ENCODE measurements at regions not wholly inside any gene's neighbourhood (a gene's known extent, or its start where the extent isn't known, plus 50 kb on each side); places are given as distances from the start of the nearest gene placed in this dataset.
"Not testable (repeated sequence)": the region's sequence is repeated elsewhere in the genome, so short reads cannot be mapped to it uniquely, and the experiment has no call there.

DNA sequence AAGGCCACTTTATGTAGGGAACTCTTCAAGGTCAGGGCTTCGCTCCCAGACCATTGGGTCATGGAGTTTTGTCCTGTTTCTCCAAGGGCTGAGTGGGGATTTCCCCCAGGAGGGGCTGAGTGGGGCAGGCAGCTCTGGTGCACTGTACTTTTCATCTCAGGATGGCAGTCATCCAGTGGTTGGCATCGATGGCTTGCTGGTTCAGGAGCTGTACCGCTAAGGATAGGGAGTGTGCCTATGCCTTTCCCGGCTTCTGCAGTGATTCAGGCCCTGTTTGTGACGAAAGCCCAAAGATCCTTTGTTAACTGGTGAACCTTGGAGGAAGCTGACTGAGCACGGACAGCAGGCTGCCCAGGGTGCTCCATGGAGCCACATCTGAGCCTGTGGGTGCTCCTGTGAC is 100.1 kb upstream of the GADD45A start:
- DNase-seq: no peak

GRCh38 chr1:67586596-67586995 is 98.4 kb upstream of the GADD45A start:
- no peak for DNase-seq

DNA sequence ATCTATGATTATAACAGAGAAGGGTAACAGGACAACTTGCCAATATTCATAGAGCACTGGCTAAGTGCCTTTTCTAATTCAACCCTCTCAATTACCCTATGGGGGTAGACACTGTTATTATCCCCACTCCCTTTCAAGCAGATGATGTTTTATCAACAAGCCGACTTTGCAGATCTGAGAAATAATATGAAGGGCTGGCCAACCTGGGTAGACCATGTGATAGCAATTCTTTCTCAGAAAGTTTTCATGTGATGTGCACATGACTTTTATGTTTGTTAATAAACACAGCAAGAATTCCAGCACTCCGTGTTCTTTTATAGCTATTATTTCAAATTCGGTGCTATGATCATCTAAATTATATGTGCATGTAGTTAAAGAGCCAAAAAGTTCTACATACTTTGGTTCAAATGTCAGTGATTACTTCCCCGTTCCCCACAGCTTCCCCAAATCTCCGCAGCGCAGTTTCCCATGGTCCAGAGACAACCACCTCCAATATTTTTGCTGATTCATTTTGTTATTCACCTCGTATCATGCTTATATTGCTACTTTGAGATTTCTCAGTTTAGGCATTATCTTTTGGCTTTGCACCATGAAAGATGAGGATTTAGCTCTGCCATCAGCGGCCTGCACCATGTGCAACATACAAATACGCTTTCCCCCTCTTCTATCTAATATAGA is 96.7 kb upstream of the GADD45A start:
- DNase-seq: no peak

DNA sequence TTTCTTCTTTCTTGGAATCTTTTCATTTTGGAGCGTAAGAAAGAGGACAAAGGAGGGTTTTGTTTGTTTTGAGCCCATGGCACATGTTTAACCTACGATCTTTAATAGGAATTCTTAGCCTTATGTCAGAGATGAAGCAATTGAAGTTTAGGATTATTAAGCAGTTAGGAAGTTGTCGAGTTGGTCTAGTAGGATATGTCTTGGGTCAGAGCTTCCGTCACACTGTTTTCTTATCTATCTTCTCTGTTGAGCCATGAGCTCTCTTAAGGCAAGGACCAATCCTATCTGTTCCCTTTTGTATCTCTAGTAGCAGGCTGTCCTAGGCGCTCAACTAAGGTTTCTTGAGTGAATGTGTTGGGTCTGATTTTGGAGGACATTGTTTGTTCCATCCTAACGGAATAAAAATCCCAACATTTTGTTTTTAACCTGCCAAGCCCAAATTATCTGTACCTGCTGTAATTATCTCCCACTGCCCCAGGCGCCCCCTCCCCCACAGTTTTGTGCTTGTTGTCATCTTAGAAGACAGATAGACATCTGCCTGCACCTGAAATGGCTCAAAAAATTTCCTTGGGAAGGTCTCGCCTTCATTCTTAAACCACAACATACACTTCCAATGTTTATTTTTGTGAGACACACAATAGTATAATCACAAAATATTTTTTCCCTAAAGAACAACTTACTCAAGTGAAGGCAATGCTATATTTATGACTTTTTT is 95.3 kb upstream of the GADD45A start:
- DNase-seq: no peak

GRCh38 chr1:67590329-67590728 is 94.7 kb upstream of the GADD45A start:
- peak; percentile 41 for DNase-seq

DNA sequence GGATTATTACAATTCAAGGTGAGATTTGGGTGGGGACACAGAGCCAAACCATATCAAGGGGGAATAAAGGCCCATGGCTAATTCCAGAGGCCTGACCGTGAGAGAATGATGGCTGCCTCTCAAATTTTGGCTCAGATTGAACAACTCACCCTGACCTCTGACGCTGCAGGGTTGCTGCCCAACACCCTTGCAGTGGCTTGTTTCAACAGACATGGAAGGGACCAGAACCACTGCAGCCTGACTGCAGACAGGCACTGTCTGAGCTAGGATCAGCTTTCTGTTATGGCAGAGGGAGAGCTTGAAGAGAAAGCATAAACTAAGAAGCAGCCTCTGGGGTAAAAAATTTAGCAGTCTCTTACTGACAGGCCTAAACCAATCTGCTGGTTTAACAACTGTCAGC is 90.2 kb upstream of the GADD45A start:
- DNase-seq: no peak

- no peak for DNase-seq
Observed at GRCh38 chr1:67596674-67597073, 88.3 kb upstream of the GADD45A start.

DNA sequence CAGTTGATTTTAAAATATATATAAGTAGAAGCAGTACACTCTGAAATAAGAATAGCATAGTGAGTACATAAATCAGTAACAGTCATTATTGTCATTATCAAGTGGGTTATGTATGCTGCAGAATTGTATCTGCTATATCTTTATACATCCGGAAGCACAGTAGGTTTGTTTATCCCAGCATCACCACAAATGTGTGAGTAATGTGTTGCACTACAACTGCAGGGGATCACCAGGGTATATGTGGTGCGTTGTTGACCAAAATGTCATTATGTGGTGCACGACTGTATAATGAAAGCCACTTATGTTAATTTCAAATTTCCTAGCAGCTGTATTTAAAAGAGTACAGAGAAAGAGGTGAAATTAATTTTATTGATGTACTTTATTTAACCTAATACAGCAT is 87.7 kb upstream of the GADD45A start:
- DNase-seq: no peak

DNA sequence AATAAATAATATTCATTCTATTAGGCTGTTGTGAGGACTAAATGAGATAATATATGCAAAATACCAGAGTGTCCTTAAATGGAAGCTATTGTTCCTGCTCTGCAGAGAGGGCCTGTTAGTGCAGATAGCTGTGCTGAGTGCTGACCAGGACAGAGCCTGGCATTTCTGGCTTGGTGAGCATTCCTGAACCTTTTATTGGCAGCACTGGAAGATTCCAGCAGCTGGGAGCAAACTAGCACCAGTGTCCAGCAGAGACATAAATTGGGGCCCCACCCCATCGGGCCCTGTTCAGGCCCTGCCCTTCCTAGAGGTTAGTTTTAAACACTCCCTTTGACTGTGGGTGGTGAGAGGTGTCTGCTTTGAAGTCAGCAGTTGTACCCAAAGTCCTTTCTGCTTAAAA is 85.9 kb upstream of the GADD45A start:
- DNase-seq: no peak

GRCh38 chr1:67601539-67601938 is 83.5 kb upstream of the GADD45A start:
- DNase-seq: no peak

- no peak for DNase-seq
Observed at GRCh38 chr1:67601955-67602354, 83.0 kb upstream of the GADD45A start.

DNA sequence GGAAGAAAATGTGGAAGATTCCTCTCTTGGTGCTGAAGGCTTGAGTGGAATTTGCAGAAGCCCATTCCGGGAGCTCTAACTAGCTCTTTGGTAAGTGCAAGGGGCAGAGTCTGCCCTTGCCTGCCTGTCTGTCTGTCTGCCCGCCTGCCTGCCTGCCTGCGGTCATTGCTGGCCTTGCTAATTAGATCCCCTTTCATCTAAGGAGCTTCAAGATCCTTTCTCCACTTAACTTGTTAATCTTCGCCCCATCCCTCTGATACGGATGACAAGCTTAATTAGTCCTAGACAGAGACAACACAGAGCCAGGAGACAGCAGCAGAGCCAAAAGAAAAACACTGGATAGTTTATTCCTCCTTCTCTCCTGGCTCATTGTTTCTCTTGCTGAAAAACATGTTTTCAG is 80.2 kb upstream of the GADD45A start:
- DNase-seq: no peak

- no peak for DNase-seq
Observed at GRCh38 chr1:67605209-67605780, 79.7 kb upstream of the GADD45A start.

GRCh38 chr1:67607286-67607685 is 77.7 kb upstream of the GADD45A start:
- DNase-seq: no peak

GRCh38 chr1:67607699-67608098 is 77.3 kb upstream of the GADD45A start:
- DNase-seq: no peak

- DNase-seq: no peak
Observed at GRCh38 chr1:67608661-67609576, 76.1 kb upstream of the GADD45A start.

- DNase-seq: no peak
Observed at GRCh38 chr1:67609577-67610341, 75.2 kb upstream of the GADD45A start.

DNA sequence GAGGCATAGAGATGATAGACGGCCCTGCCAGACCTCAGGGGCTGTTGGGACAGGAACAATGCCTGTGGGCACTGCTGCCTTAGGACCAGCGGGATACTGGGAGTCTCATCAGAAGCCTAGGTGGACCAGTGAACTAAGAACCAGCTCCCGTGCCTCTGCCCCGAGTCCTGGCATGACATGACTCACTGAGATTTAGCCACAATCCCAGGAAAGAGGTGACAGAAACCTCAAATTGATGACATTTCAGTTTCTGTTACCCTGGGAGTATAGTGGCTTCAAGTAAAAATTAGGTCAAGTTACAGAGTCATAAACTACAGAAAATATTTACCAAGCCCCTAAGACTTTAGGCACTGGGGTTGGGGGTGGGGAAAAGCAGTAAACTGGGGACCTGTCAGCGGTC is 74.6 kb upstream of the GADD45A start:
- DNase-seq: no peak

DNA sequence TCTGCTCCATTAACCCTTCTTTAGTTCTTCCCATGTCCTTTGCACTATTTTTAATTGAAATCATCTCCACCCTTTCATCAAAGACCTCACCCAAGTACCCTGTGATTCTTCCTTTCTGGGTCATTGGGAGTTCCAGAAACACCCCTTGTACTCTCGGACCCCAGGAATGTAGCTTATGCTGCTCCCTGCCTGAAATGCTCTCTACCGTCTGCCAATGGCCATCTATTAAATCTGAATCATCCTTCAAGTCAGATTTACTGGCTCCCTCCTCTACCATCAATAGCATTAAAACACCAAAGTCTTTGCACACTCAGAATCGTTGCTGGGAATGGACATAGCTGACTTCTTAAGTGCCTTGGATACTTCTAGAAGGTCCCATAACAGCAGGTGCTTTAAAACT is 73.2 kb upstream of the GADD45A start:
- DNase-seq: no peak

- DNase-seq: peak; percentile 75
Observed at GRCh38 chr1:67612788-67613241, 72.2 kb upstream of the GADD45A start.

DNA sequence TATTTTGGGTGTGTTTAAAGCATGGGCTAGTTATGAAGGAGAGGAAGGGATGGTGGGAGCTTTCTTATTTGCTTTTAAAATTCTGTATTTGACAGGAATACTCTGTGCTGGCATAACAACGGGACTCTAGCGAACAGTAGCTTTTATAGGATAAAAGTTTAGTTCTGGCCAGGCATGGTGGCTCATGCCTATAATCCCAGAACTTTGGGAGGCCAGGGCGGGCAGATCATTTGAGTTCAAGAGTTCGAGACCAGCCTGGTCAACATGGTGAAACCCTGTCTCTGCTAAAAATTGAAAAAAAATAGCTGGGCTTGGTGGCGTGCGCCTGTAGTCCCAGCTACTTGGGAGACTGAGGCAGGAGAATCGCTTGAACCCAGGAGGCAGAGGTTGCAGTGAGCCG is 71.5 kb upstream of the GADD45A start:
- not testable (repeated sequence) for DNase-seq

DNA sequence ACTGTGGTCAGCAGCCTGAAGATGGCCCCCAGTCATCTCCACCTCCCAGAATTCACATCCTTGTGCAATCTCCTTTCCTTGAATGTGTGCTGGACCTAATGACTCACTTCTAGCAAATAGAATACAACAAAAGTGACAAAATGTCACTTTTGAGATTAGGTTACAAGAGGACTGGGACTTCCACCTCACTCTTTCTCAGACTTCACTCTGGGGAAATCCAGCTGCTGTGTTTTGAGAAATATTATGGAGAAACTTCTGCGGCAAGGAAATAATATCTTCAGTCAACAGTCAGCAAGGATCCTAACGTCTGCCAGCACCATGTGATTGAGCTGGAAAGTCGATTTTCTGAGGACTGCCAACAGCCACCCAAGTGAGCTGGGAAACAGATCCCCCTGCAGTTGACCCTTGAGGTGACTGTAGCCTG is 70.5 kb upstream of the GADD45A start:
- no peak for DNase-seq

All from tongue (tissue), 1 donor.